ENCODE measurements at regions not wholly inside any gene's neighbourhood (a gene's known extent, or its start where the extent isn't known, plus 50 kb on each side); places are given as distances from the start of the nearest gene placed in this dataset.

GRCh38 chr3:13173186-13173585, 100.0 kb upstream of the IQSEC1 start:
- H3K4me1 ChIP-seq (ENCODE audit: control insufficient read depth in 2 of 2, insufficient read depth in 1 of 2, low read depth in 1 of 2, low read length in 2 of 2) = peaks cover 0 to 5% of the 10 kb centered on the region in 2 donors
- no peak overlapping the region for H3K27ac ChIP-seq (replicated peaks; ENCODE audit: low read length)

DNA sequence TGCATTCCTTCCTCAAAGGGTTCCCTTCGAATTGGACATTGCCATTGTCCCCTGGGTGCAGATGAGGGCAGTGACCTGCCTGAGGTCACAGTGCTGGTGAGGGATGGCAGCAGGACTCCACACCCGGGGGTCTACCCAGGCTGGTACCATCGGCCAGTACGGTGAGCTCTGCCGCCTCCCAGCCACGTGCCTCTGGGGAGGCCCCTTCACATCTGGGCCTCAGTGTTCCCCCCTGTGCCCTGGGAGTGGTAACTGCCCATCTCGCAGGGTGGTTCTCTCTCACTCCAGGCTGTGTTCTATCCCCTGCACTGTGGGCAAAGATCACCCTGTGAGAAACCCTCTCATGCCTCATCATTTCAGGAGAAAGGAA, 99.4 kb upstream of the IQSEC1 start:
- Histone ChIP-seq H3K9ac (ENCODE audit: low read depth, low read length, poor library complexity) (no peak overlapping the region), H3K36me3 (replicated peaks in 1 of 2; ENCODE audit: control insufficient read depth in 2 of 2, insufficient read depth in 2 of 2, low read length in 2 of 2) (no peaks in the 10 kb centered on the region), H3K27ac (replicated peaks; ENCODE audit: low read length) (no peak overlapping the region), H3K27me3 (ENCODE audit: control insufficient read depth in 3 of 3, insufficient read depth in 3 of 3, low read depth in 1 of 3, low read length in 3 of 3) (no peaks in the 10 kb centered on the region), H3K4ac (ENCODE audit: low read length) (no peak overlapping the region), H3K4me3 (ENCODE audit: low read length in 2 of 2) (no peak overlapping the region), H3K4me2 (ENCODE audit: insufficient read depth, low read length, poor library complexity, severe bottlenecking) (no peak overlapping the region), H3K4me1 (ENCODE audit: control insufficient read depth in 2 of 2, insufficient read depth in 1 of 2, low read depth in 1 of 2, low read length in 2 of 2) (peaks cover 0 to 5% of the 10 kb centered on the region in 2 donors), H3K14ac (ENCODE audit: low read length) (no peak overlapping the region), H3K18ac (ENCODE audit: low read length) (no peak overlapping the region), H2AFZ (ENCODE audit: low read length) (no peak overlapping the region), H4K8ac (ENCODE audit: low read depth, low read length) (no peak overlapping the region), H2AK5ac (ENCODE audit: low read depth, low read length) (no peak overlapping the region), H3K79me1 (ENCODE audit: low read depth, low read length) (no peaks in the 10 kb centered on the region), H3K9me3 (replicated peaks in 1 of 2; ENCODE audit: control insufficient read depth in 2 of 2, insufficient read depth in 1 of 2, low read depth in 1 of 2, low read length in 2 of 2) (peaks cover 0 to 2% of the 10 kb centered on the region in 2 donors), H2BK5ac (ENCODE audit: low read length) (no peak overlapping the region), H4K91ac (ENCODE audit: low read depth, low read length, poor library complexity) (no peak overlapping the region), H3K23ac (ENCODE audit: low read depth, low read length, poor library complexity) (no peak overlapping the region), H2BK12ac (ENCODE audit: low read length) (no peak overlapping the region), H2BK120ac (ENCODE audit: low read depth, low read length) (no peak overlapping the region), H2BK15ac (ENCODE audit: low read length) (no peak overlapping the region)
- WGBS, 2 donors (ENCODE audit: extremely low coverage in 2 of 2, insufficient read length in 2 of 2, insufficient replicate concordance in 1 of 2) = no CpG with 5 or more reads among the region's 7 CpGs
- no peak for DNase-seq (ENCODE audit: low spot score)

More at GRCh38 chr3:13173186-13173585, 100.0 kb upstream of the IQSEC1 start:
- Histone ChIP-seq H3K36me3 (replicated peaks in 1 of 2; ENCODE audit: control insufficient read depth in 2 of 2, insufficient read depth in 2 of 2, low read length in 2 of 2) (no peaks in the 10 kb centered on the region), H3K4me2 (ENCODE audit: insufficient read depth, low read length, poor library complexity, severe bottlenecking) (no peak overlapping the region), H3K27me3 (ENCODE audit: control insufficient read depth in 3 of 3, insufficient read depth in 3 of 3, low read depth in 1 of 3, low read length in 3 of 3) (no peaks in the 10 kb centered on the region), H2AK5ac (ENCODE audit: low read depth, low read length) (no peak overlapping the region), H3K14ac (ENCODE audit: low read length) (no peak overlapping the region), H4K8ac (ENCODE audit: low read depth, low read length) (no peak overlapping the region), H2BK5ac (ENCODE audit: low read length) (no peak overlapping the region), H2AFZ (ENCODE audit: low read length) (no peak overlapping the region), H3K23ac (ENCODE audit: low read depth, low read length, poor library complexity) (no peak overlapping the region), H2BK15ac (ENCODE audit: low read length) (no peak overlapping the region), H3K4me3 (ENCODE audit: low read length in 2 of 2) (no peak overlapping the region), H4K91ac (ENCODE audit: low read depth, low read length, poor library complexity) (no peak overlapping the region), H3K18ac (ENCODE audit: low read length) (no peak overlapping the region), H3K79me1 (ENCODE audit: low read depth, low read length) (no peaks in the 10 kb centered on the region), H3K9ac (ENCODE audit: low read depth, low read length, poor library complexity) (no peak overlapping the region), H2BK12ac (ENCODE audit: low read length) (no peak overlapping the region), H2BK120ac (ENCODE audit: low read depth, low read length) (no peak overlapping the region), H3K4ac (ENCODE audit: low read length) (no peak overlapping the region), H3K9me3 (replicated peaks in 1 of 2; ENCODE audit: control insufficient read depth in 2 of 2, insufficient read depth in 1 of 2, low read depth in 1 of 2, low read length in 2 of 2) (peaks cover 0 to 2% of the 10 kb centered on the region in 2 donors)
- no peak for DNase-seq (ENCODE audit: low spot score)
- WGBS, 2 donors (ENCODE audit: extremely low coverage in 2 of 2, insufficient read length in 2 of 2, insufficient replicate concordance in 1 of 2) = no CpG with 5 or more reads among the region's 6 CpGs

DNA sequence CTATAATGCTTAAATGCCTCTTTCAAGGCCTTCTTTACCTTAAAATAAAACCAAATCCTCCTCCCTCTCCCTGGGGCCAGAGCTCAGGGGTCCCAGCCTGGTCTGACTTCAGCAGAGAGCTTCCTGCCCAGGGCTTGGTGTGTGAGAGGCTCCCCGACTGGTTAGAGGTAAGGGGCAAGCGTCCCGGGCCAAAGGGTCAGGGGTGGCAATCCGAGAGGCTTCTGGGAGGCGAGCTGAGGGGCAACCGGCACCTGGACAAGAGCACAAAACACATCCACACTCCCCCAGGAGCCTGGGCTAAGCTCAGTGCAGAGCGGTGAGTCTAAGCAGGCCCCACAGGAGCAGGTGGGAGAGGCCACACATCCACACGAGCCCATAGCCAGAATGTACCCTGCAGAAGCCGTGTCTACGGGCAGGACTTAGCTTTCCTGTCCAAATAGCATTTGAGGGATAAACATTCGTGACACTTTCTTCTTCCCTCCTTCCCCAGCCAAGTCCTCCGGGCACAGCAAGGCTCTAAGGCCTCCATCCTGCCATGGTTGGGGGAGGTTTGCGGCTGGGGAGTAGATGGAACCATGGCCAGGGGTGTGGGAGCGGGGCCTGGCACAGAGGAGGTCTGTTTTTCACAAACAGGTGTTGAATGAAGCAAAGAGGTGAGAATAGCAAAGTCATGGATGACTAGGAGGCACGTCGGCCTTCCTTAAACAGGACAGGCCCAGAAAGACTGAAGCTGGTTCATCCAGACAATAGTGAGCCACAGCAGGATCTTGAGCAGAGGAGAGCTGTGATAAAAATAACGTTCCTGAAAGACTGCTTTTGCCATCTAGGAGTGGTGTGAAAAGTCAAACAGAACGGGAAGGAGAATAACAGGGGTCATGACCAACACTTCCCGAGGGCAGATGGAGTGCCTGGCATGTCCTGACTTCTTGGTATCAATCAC, 98.7 kb upstream of the IQSEC1 start:
- Histone ChIP-seq H3K36me3 (replicated peaks in 1 of 2; ENCODE audit: control insufficient read depth in 2 of 2, insufficient read depth in 2 of 2, low read length in 2 of 2) (no peaks in the 10 kb centered on the region), H2BK12ac (ENCODE audit: low read length) (no peak overlapping the region), H2BK5ac (ENCODE audit: low read length) (no peak overlapping the region), H3K14ac (ENCODE audit: low read length) (no peak overlapping the region), H3K27ac (replicated peaks; ENCODE audit: low read length) (no peak overlapping the region), H4K8ac (ENCODE audit: low read depth, low read length) (no peak overlapping the region), H3K4me1 (ENCODE audit: control insufficient read depth in 2 of 2, insufficient read depth in 1 of 2, low read depth in 1 of 2, low read length in 2 of 2) (peaks cover 0 to 5% of the 10 kb centered on the region in 2 donors), H2BK15ac (ENCODE audit: low read length) (no peak overlapping the region), H2AFZ (ENCODE audit: low read length) (no peak overlapping the region), H3K9me3 (replicated peaks in 1 of 2; ENCODE audit: control insufficient read depth in 2 of 2, insufficient read depth in 1 of 2, low read depth in 1 of 2, low read length in 2 of 2) (peaks cover 0 to 2% of the 10 kb centered on the region in 2 donors), H3K27me3 (ENCODE audit: control insufficient read depth in 3 of 3, insufficient read depth in 3 of 3, low read depth in 1 of 3, low read length in 3 of 3) (no peaks in the 10 kb centered on the region), H2BK120ac (ENCODE audit: low read depth, low read length) (no peak overlapping the region), H3K4ac (ENCODE audit: low read length) (no peak overlapping the region), H3K4me3 (ENCODE audit: low read length in 2 of 2) (no peak overlapping the region), H3K23ac (ENCODE audit: low read depth, low read length, poor library complexity) (peak overlapping the region; percentile 34), H4K91ac (ENCODE audit: low read depth, low read length, poor library complexity) (peak overlapping the region; percentile 56), H3K4me2 (ENCODE audit: insufficient read depth, low read length, poor library complexity, severe bottlenecking) (no peak overlapping the region), H3K79me1 (ENCODE audit: low read depth, low read length) (no peaks in the 10 kb centered on the region), H3K9ac (ENCODE audit: low read depth, low read length, poor library complexity) (no peak overlapping the region), H3K18ac (ENCODE audit: low read length) (peak overlapping the region; percentile 35), H2AK5ac (ENCODE audit: low read depth, low read length) (no peak overlapping the region)
- no peak for DNase-seq (ENCODE audit: low spot score)
- WGBS, 2 donors (ENCODE audit: extremely low coverage in 2 of 2, insufficient read length in 2 of 2, insufficient replicate concordance in 1 of 2) = no CpG with 5 or more reads among the region's 19 CpGs

GRCh38 chr3:13170317-13170716, 97.1 kb upstream of the IQSEC1 start:
- Histone ChIP-seq H4K8ac (ENCODE audit: low read depth, low read length) (no peak overlapping the region), H4K91ac (ENCODE audit: low read depth, low read length, poor library complexity) (no peak overlapping the region), H3K27me3 (ENCODE audit: control insufficient read depth in 3 of 3, insufficient read depth in 3 of 3, low read depth in 1 of 3, low read length in 3 of 3) (no peaks in the 10 kb centered on the region), H3K18ac (ENCODE audit: low read length) (no peak overlapping the region), H2AK5ac (ENCODE audit: low read depth, low read length) (no peak overlapping the region), H2BK12ac (ENCODE audit: low read length) (no peak overlapping the region), H3K27ac (replicated peaks; ENCODE audit: low read length) (no peak overlapping the region), H3K4me3 (ENCODE audit: low read length in 2 of 2) (no peak overlapping the region), H2BK120ac (ENCODE audit: low read depth, low read length) (no peak overlapping the region), H3K79me1 (ENCODE audit: low read depth, low read length) (no peaks in the 10 kb centered on the region), H2AFZ (ENCODE audit: low read length) (no peak overlapping the region), H3K4me2 (ENCODE audit: insufficient read depth, low read length, poor library complexity, severe bottlenecking) (no peak overlapping the region), H3K36me3 (replicated peaks in 1 of 2; ENCODE audit: control insufficient read depth in 2 of 2, insufficient read depth in 2 of 2, low read length in 2 of 2) (no peaks in the 10 kb centered on the region), H3K9ac (ENCODE audit: low read depth, low read length, poor library complexity) (no peak overlapping the region), H2BK15ac (ENCODE audit: low read length) (no peak overlapping the region), H3K23ac (ENCODE audit: low read depth, low read length, poor library complexity) (no peak overlapping the region), H3K4ac (ENCODE audit: low read length) (no peak overlapping the region), H3K9me3 (replicated peaks in 1 of 2; ENCODE audit: control insufficient read depth in 2 of 2, insufficient read depth in 1 of 2, low read depth in 1 of 2, low read length in 2 of 2) (peaks cover 0 to 2% of the 10 kb centered on the region in 2 donors), H2BK5ac (ENCODE audit: low read length) (no peak overlapping the region), H3K14ac (ENCODE audit: low read length) (no peak overlapping the region), H3K4me1 (ENCODE audit: control insufficient read depth in 2 of 2, insufficient read depth in 1 of 2, low read depth in 1 of 2, low read length in 2 of 2) (peaks cover 0 to 4% of the 10 kb centered on the region in 2 donors)
- no CpG with 5 or more reads among the region's 7 CpGs for WGBS, 2 donors (ENCODE audit: extremely low coverage in 2 of 2, insufficient read length in 2 of 2, insufficient replicate concordance in 1 of 2)
- DNase-seq (ENCODE audit: low spot score) = no peak
